ENCODE measurements at regions not wholly inside any gene's neighbourhood (a gene's known extent, or its start where the extent isn't known, plus 50 kb on each side); places are given as distances from the start of the nearest gene placed in this dataset.

- no peak for DNase-seq (ENCODE audit: low read depth in 2 of 2)
Measured at GRCh38 chr17:77458202-77459017, 317.6 kb downstream of the SEC14L1 start.

GRCh38 chr17:77459018-77459755 is 318.4 kb downstream of the SEC14L1 start:
- no peak for DNase-seq (ENCODE audit: low read depth in 2 of 2)

- DNase-seq (ENCODE audit: low read depth in 2 of 2) = no peak
Measured at GRCh38 chr17:77460514-77461046, 319.8 kb downstream of the SEC14L1 start.

- DNase-seq (ENCODE audit: low read depth in 2 of 2) = no peak
Measured at GRCh38 chr17:77461277-77462057, 320.7 kb downstream of the SEC14L1 start.

- no peak for DNase-seq (ENCODE audit: low read depth in 2 of 2)
Measured at GRCh38 chr17:77462090-77462489, 321.3 kb downstream of the SEC14L1 start.

GRCh38 chr17:77462553-77463497 is 322.1 kb downstream of the SEC14L1 start:
- no peak for DNase-seq (ENCODE audit: low read depth in 2 of 2)

- no peak for DNase-seq (ENCODE audit: low read depth in 2 of 2)
Measured at GRCh38 chr17:77464988-77465357, 324.2 kb downstream of the SEC14L1 start.

- DNase-seq (ENCODE audit: low read depth in 2 of 2) = peak in 1 of 2 donors; percentile 75
Measured at GRCh38 chr17:77465358-77466041, 324.7 kb downstream of the SEC14L1 start.

GRCh38 chr17:77466140-77466539 is 325.4 kb downstream of the SEC14L1 start:
- DNase-seq (ENCODE audit: low read depth in 2 of 2) = no peak

GRCh38 chr17:77466596-77467223 is 325.9 kb downstream of the SEC14L1 start:
- DNase-seq (ENCODE audit: low read depth in 2 of 2) = no peak

GRCh38 chr17:77467521-77467920 is 326.8 kb downstream of the SEC14L1 start:
- no peak for DNase-seq (ENCODE audit: low read depth in 2 of 2)

GRCh38 chr17:77468897-77469296 is 328.1 kb downstream of the SEC14L1 start:
- no peak for DNase-seq (ENCODE audit: low read depth in 2 of 2)

- DNase-seq (ENCODE audit: low read depth in 2 of 2) = no peak
Measured at GRCh38 chr17:77470330-77470786, 329.6 kb downstream of the SEC14L1 start.

GRCh38 chr17:77470800-77471733 is 330.3 kb downstream of the SEC14L1 start:
- no peak for DNase-seq (ENCODE audit: low read depth in 2 of 2)

GRCh38 chr17:77471984-77472461 is 331.3 kb downstream of the SEC14L1 start:
- DNase-seq (ENCODE audit: low read depth in 2 of 2) = no peak

- DNase-seq (ENCODE audit: low read depth in 2 of 2) = no peak
Measured at GRCh38 chr17:77472468-77473310, 331.9 kb downstream of the SEC14L1 start.

- no peak for DNase-seq (ENCODE audit: low read depth in 2 of 2)
Measured at GRCh38 chr17:77473615-77474226, 333.0 kb downstream of the SEC14L1 start.

Measured in activated CD4-positive, alpha-beta T cell treated with anti-CD3 and anti-CD28 coated beads for 24 hours (primary cell).